DOHH2 (cell line): ENCODE measurements at regions not wholly inside any gene's neighbourhood (a gene's known extent, or its start where the extent isn't known, plus 50 kb on each side); places are given as distances from the start of the nearest gene placed in this dataset.

Source experiments
- H3F3A ChIP-seq: fragments of 200-600 bp; sonication (generic), shearing (Covaris generic); 2 replicates; pipeline ENCODE4 v1.6.0; 2016; ENCODE audit warnings: antibody characterized with exemption, mild to moderate bottlenecking; ENCODE audit not compliant: control insufficient read depth, insufficient read depth
- H3K27ac ChIP-seq: fragments of 200-600 bp; sonication (generic); 2 replicates; pipeline ENCODE4 v1.5.1; 2014; ENCODE audit warnings: low read depth, mild to moderate bottlenecking, low read length, moderate library complexity
- H3K27me3 ChIP-seq: fragments of 200-600 bp; sonication (generic); 2 replicates; pipeline ENCODE4 v1.6.1; 2014; ENCODE audit warnings: mild to moderate bottlenecking, low read length, mixed read lengths; ENCODE audit not compliant: control insufficient read depth
- H3K36me3 ChIP-seq: fragments of 200-600 bp; sonication (generic); 2 replicates; pipeline ENCODE4 v1.6.1; 2014; ENCODE audit warnings: mild to moderate bottlenecking, low read length, moderate library complexity, mixed read lengths; ENCODE audit not compliant: control insufficient read depth
- H3K4me1 ChIP-seq: fragments of 200-600 bp; sonication (generic); 2 replicates; pipeline ENCODE4 v1.6.1; 2014; ENCODE audit warnings: mild to moderate bottlenecking, low read length, mixed read lengths; ENCODE audit not compliant: control insufficient read depth
- H3K4me2 ChIP-seq: fragments of 200-600 bp; sonication (generic); 2 replicates; pipeline ENCODE4 v1.6.0; 2014; ENCODE audit warnings: mild to moderate bottlenecking, low read length, moderate library complexity
- H3K4me3 ChIP-seq: fragments of 200-600 bp; sonication (generic); 2 replicates; pipeline ENCODE4 v1.5.1; 2014; ENCODE audit warnings: mild to moderate bottlenecking, low read length, mixed read lengths
- H3K79me2 ChIP-seq: fragments of 200-600 bp; sonication (generic); 2 replicates; pipeline ENCODE4 v1.6.1; 2014; ENCODE audit warnings: mild to moderate bottlenecking, low read length, mixed read lengths; ENCODE audit not compliant: control insufficient read depth
- H3K9me2 ChIP-seq: fragments of 200-600 bp; sonication (generic); replicated peaks from 2 replicates; pipeline ENCODE4 v1.6.1; 2014; ENCODE audit warnings: mild to moderate bottlenecking, low read length, mixed read lengths; ENCODE audit not compliant: control insufficient read depth
- H3K9me3 ChIP-seq: fragments of 200-600 bp; sonication (generic); 2 replicates; pipeline ENCODE4 v1.6.1; 2014; ENCODE audit warnings: antibody characterized with exemption, low read length, mixed read lengths; ENCODE audit not compliant: control insufficient read depth, insufficient read depth
- H4K20me1 ChIP-seq: fragments of 200-600 bp; sonication (generic); 2 replicates; pipeline ENCODE4 v1.6.0; 2014; ENCODE audit warnings: low read depth, mild to moderate bottlenecking, antibody characterized with exemption, low read length, moderate library complexity; ENCODE audit not compliant: control insufficient read depth, insufficient read depth
- CTCF ChIP-seq: fragments of 200-600 bp; sonication (generic); IDR thresholded peaks from one replicate; pipeline ENCODE4 v1.5.1; 2014; ENCODE audit warnings: antibody characterized with exemption, mild to moderate bottlenecking, low read depth, low read length; ENCODE audit not compliant: poor library complexity, severe bottlenecking
- EZH2phosphoT487 ChIP-seq: fragments of 200-600 bp; sonication (generic); IDR thresholded peaks from 2 replicates; pipeline ENCODE4 v1.6.1; 2017; ENCODE audit warnings: borderline replicate concordance, mild to moderate bottlenecking, antibody characterized with exemption, low read length, moderate library complexity, mixed read lengths

GRCh38 chr13:76239031-76239680 lies 603.0 kb downstream of the LMO7 start:
- no peaks in the 10 kb centered on the region for H3K9me2 ChIP-seq
- no peaks in the 10 kb centered on the region for H4K20me1 ChIP-seq
- TF ChIP-seq EZH2phosphoT487 (no peak), CTCF (no peak)
- no peak overlapping the region for H3K4me2 ChIP-seq
- no peaks in the 10 kb centered on the region for H3K27me3 ChIP-seq
- no peak overlapping the region for H3K4me3 ChIP-seq
- H3K79me2 ChIP-seq: no peaks in the 10 kb centered on the region
- H3K36me3 ChIP-seq: no peaks in the 10 kb centered on the region
- no peaks in the 10 kb centered on the region for H3K9me3 ChIP-seq
- no peaks in the 10 kb centered on the region for H3F3A ChIP-seq
- no peak overlapping the region for H3K27ac ChIP-seq
- H3K4me1 ChIP-seq: no peaks in the 10 kb centered on the region

GRCh38 chr13:76231522-76232167 lies 595.5 kb downstream of the LMO7 start:
- Histone ChIP-seq H3K4me3 (no peak overlapping the region), H3K9me3 (no peaks in the 10 kb centered on the region)
- no peak for TF ChIP-seq EZH2phosphoT487
- TF ChIP-seq CTCF: no peak

GRCh38 chr13:76229281-76229680 lies 593.2 kb downstream of the LMO7 start:
- TF ChIP-seq EZH2phosphoT487 (no peak), CTCF (no peak)
- H3K4me3 ChIP-seq: no peak overlapping the region
- no peak overlapping the region for H3K27ac ChIP-seq
- H3K27me3 ChIP-seq: no peaks in the 10 kb centered on the region
- no peaks in the 10 kb centered on the region for H3K4me1 ChIP-seq
- H3F3A ChIP-seq: no peaks in the 10 kb centered on the region
- no peaks in the 10 kb centered on the region for H3K9me2 ChIP-seq
- no peaks in the 10 kb centered on the region for H3K79me2 ChIP-seq
- no peaks in the 10 kb centered on the region for H3K9me3 ChIP-seq
- H3K4me2 ChIP-seq: no peak overlapping the region
- H3K36me3 ChIP-seq: no peaks in the 10 kb centered on the region
- no peaks in the 10 kb centered on the region for H4K20me1 ChIP-seq

More at GRCh38 chr13:76231522-76232167, 595.5 kb downstream of the LMO7 start:
- Histone ChIP-seq H3K9me2 (no peaks in the 10 kb centered on the region), H3K27ac (no peak overlapping the region), H3K4me2 (no peak overlapping the region), H4K20me1 (no peaks in the 10 kb centered on the region), H3F3A (no peaks in the 10 kb centered on the region), H3K27me3 (no peaks in the 10 kb centered on the region), H3K79me2 (no peaks in the 10 kb centered on the region), H3K4me1 (no peaks in the 10 kb centered on the region), H3K36me3 (no peaks in the 10 kb centered on the region)
